Adrenal gland (tissue), 9 donors: ENCODE measurements at regions not wholly inside any gene's neighbourhood (a gene's known extent, or its start where the extent isn't known, plus 50 kb on each side); places are given as distances from the start of the nearest gene placed in this dataset.
"Not testable (repeated sequence)": the region's sequence is repeated elsewhere in the genome, so short reads cannot be mapped to it uniquely, and the experiment has no call there.

Experiments
- DNase-seq, 7 donors: peaks; one replicate each; pipeline ENCODE4 v3.0.0-alpha.2; 2019 to 2020
- H3K27ac ChIP-seq, 5 donors: fragments of 200-600 bp; sonication (generic) in 4 of 5; 1 replicate in 3 of 5; 2 replicates in 2 of 5; pipeline versions ENCODE4 v1.5.1 to v1.8.0; 2016 to 2020; ENCODE audit warnings: mild to moderate bottlenecking in 1 of 5
- H3K27me3 ChIP-seq: fragments of 200-600 bp; 2 replicates; pipeline ENCODE4 v1.8.0; 2021
- H3K36me3 ChIP-seq, 2 donors: fragments of 200-600 bp; replicated peaks in 1 of 2; 1 replicate in 1 of 2; 2 replicates in 1 of 2; pipeline versions ENCODE4 v1.5.1 to v1.8.0; 2018 to 2022
- H3K4me1 ChIP-seq, 2 donors: fragments of 200-600 bp; replicated peaks in 1 of 2; 1 replicate in 1 of 2; 2 replicates in 1 of 2; pipeline versions ENCODE4 v1.5.1 to v1.8.0; 2018 to 2021
- H3K4me3 ChIP-seq, 4 donors: fragments of 200-600 bp; sonication (generic) in 3 of 4; one replicate each; pipeline ENCODE4 v1.5.1; 2016 to 2018
- H3K9me3 ChIP-seq, 3 donors: fragments of 200-600 bp; sonication (generic) in 1 of 3; replicated peaks in 1 of 3; 1 replicate in 2 of 3; 2 replicates in 1 of 3; pipeline versions ENCODE4 v1.5.1 to v1.8.0; 2016 to 2021
- CTCF ChIP-seq, 6 experiments: fragments of 450-650 bp in 4 of 6; fragments of 200-600 bp in 2 of 6; sonication (generic) in 1 of 6; IDR thresholded peaks; 1 replicate in 5 of 6; 2 replicates in 1 of 6; pipeline versions ENCODE4 v1.5.1 to v1.8.0; 2016 to 2021; ENCODE audit warnings: antibody characterized with exemption in 6 of 6, mild to moderate bottlenecking in 2 of 6, moderate library complexity in 1 of 6
- POLR2A ChIP-seq, 2 donors: fragments of 450-650 bp; IDR thresholded peaks; one replicate each; pipeline ENCODE4 v1.6.1; 2017; ENCODE audit warnings: antibody characterized with exemption in 2 of 2, mild to moderate bottlenecking in 2 of 2, moderate library complexity in 1 of 2
- WGBS, 4 donors: extraction: QIAGEN DNeasy Blood & Tissue Kit in 2 of 4; methylation state at CpG; one replicate each; pipeline versions ENCODE4 v1.1.5 to v1.1.7; 2013 to 2017; 5-methylcytosine and 5-hydroxymethylcytosine counted together
- intact Hi-C, 2 donors: fragments of 100-400 bp; cut with DNase I; formaldehyde crosslinking; loops; one replicate each; pipeline versions ENCODE4 v1.14.1 to v1.15.0; 2022 to 2023
- donor health status: healthy with polysubstance abuse.
- donor health status: Bipolar disorder and iron deficiency.
- donor health status: DM: yes; HTN: yes; CAD: no.
- donor health status: DM: no; HTN: no; CAD: no.
- donor health status: DM: no; HTN: no; CAD: no.

DNA sequence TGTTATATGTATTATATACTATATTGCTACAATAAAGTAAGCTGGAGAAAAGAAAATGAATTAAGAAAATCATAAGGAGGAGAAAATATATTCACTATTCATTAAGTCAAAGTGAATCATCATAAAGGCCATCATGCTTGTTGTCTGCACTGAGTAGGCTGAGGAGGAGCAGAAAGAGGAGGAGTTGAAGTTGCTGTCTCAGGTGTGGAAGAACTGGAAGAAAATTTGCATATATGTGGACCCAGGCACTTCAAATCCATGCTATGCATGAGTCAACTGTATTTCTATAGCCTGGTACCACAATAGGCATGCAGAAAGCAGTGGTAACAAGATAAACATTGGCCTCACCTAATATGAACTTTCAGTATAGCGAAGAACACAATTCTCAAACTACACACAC is 135.9 kb upstream of the SGCG start:
- Histone ChIP-seq H3K27ac (no peak overlapping the region), H3K4me3 (no peak overlapping the region), H3K27me3 (no peaks in the 10 kb centered on the region), H3K9me3 (no peaks in the 10 kb centered on the region), H3K4me1 (no peaks in the 10 kb centered on the region), H3K36me3 (no peaks in the 10 kb centered on the region)
- TF ChIP-seq CTCF (IDR thresholded peaks at IDR 0.05) (no peak), POLR2A (IDR thresholded peaks at IDR 0.05) (no peak)
- intact Hi-C loops, result no loop called here
- WGBS, 4 donors, result 84 to 96% (median 91%) methylated on average over 1 of the region's 1 CpG
- DNase-seq, result no peak

GRCh38 chr13:23050126-23050525 is 130.7 kb upstream of the SGCG start:
- no peaks in the 10 kb centered on the region for H3K27me3 ChIP-seq
- H3K36me3 ChIP-seq, result no peaks in the 10 kb centered on the region
- no peaks in the 10 kb centered on the region for H3K9me3 ChIP-seq
- no peak overlapping the region for H3K4me3 ChIP-seq
- H3K4me1 ChIP-seq, result no peaks in the 10 kb centered on the region
- TF ChIP-seq CTCF (IDR thresholded peaks at IDR 0.05), result no peak
- TF ChIP-seq POLR2A (IDR thresholded peaks at IDR 0.05), result no peak
- intact Hi-C loops, result no loop called here
- 77 to 89% (median 86%) methylated on average over 3 of the region's 3 CpGs for WGBS, 4 donors
- H3K27ac ChIP-seq, result no peak overlapping the region
- DNase-seq, result no peak

- DNase-seq, H3K27ac ChIP-seq, H3K27me3 ChIP-seq, H3K4me1 ChIP-seq, H3K36me3 ChIP-seq, H3K4me3 ChIP-seq, intact Hi-C loops, H3K9me3 ChIP-seq: not testable (repeated sequence)
- WGBS, 4 donors, result 73 to 83% (median 78%) methylated on average over 5 of the region's 5 CpGs
These were observed 127.1 kb upstream of the SGCG start for GRCh38 chr13:23053711-23054110.

DNA sequence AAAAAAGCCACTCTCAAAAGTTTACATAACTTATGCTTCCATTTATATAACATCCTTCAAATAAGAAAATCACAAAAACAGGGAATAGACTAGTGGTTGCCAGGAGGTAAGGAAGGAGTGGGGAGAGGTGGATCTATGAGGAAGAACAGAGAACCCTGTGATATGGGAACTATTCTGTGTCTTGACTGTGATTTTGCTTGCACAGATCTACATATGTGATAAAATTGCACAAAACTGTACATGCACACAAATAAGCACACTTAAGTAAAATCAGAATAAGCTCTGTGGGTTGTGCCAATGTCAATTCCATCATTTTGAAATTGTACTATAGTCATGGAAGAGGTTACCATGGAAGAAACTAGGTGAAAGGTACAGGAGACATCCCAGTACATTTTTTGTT is 121.6 kb upstream of the SGCG start:
- intact Hi-C loops, result no loop called here

More for the DNA sequence above, 121.6 kb upstream of the SGCG start:
- no peaks in the 10 kb centered on the region for H3K4me1 ChIP-seq
- DNase-seq, result no peak
- H3K27ac ChIP-seq, result no peak overlapping the region
- no peaks in the 10 kb centered on the region for H3K27me3 ChIP-seq
- no peak for TF ChIP-seq CTCF (IDR thresholded peaks at IDR 0.05)
- TF ChIP-seq POLR2A (IDR thresholded peaks at IDR 0.05), result no peak
- no peaks in the 10 kb centered on the region for H3K36me3 ChIP-seq
- H3K9me3 ChIP-seq, result no peaks in the 10 kb centered on the region
- H3K4me3 ChIP-seq, result no peak overlapping the region
